ENCODE measurements at regions not wholly inside any gene's neighbourhood (a gene's known extent, or its start where the extent isn't known, plus 50 kb on each side); places are given as distances from the start of the nearest gene placed in this dataset.

DNA sequence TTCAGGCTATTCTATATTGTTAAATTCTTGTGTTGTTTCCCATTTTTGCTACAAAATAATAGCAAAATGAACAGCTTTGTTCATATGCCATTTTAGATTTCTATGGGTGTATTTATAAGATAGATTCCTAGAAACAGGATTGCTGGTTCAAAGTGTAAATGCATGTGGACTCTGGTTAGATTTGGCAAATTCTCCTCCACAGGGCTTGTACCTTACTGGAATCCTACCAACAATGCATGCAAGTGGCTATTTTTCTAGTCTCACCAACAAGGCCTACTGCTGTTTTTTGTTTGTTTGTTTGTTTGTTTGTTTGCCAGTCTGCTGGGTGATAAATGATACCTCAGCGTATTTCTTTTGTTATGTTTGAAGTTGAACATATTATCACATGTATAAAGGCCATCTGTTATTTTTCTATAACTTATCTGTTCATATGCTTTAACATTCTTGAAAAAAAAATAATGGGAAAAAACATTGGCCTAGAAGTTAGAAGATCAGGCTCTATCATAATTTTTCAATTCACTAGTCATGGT lies 87.1 kb upstream of the AHR start:
- Histone ChIP-seq H3K36me3 (ENCODE audit: control insufficient read depth in 1 of 2, insufficient read depth in 2 of 2, low read length in 2 of 2) (no peaks in the 10 kb centered on the region), H3K4me3 (replicated peaks in 1 of 2; ENCODE audit: low read depth in 1 of 2, low read length in 2 of 2) (no peak overlapping the region), H3K4me2 (ENCODE audit: low read length) (no peak overlapping the region), H3K9me2 (ENCODE audit: insufficient read depth) (no peaks in the 10 kb centered on the region), H3K79me2 (ENCODE audit: insufficient read depth, low read length) (no peaks in the 10 kb centered on the region), H2AFZ (ENCODE audit: low read depth, low read length, poor library complexity, severe bottlenecking) (no peak overlapping the region), H3K27me3 (ENCODE audit: insufficient read depth, low read length) (no peaks in the 10 kb centered on the region), H4K20me1 (ENCODE audit: insufficient read depth) (no peaks in the 10 kb centered on the region), H3K9ac (ENCODE audit: low read length) (no peak overlapping the region), H3K9me3 (ENCODE audit: control insufficient read depth in 1 of 2, insufficient read depth in 1 of 2, low read depth in 1 of 2, low read length in 2 of 2) (no peaks in the 10 kb centered on the region), H3K27ac (ENCODE audit: low read depth, low read length) (no peak overlapping the region), H3K4me1 (ENCODE audit: control insufficient read depth in 1 of 2, insufficient read depth in 2 of 2, low read length in 2 of 2) (peaks cover 0 to under 1% of the 10 kb centered on the region in 2 experiments; a peak in 1 of 4 replicates)
- ATAC-seq (no peak), DNase-seq (ENCODE audit: low read depth, low spot score) (no peak)
- CTCF ChIA-PET = no interaction called here
- RAD21 ChIA-PET (ENCODE audit: low non-redundant PET in 1 of 2, low total read pairs in 2 of 2, uncharacterized antibody in 2 of 2, unreplicated experiment in 2 of 2) = no interaction called here
- intact Hi-C loops (cut with micrococcal nuclease) = no loop called here
- no TSS peak for BruUV-seq (replicated peaks)
- TF ChIP-seq SRF (IDR thresholded peaks at IDR 0.05; ENCODE audit: low read depth) (no peak), EZH2 (IDR thresholded peaks at IDR 0.05) (no peak), SIN3A (IDR thresholded peaks at IDR 0.05; ENCODE audit: low read depth) (no peak), ELF1 (IDR thresholded peaks at IDR 0.05; ENCODE audit: borderline replicate concordance, low read depth) (no peak)
- TF ChIP-seq, protein P1, sequence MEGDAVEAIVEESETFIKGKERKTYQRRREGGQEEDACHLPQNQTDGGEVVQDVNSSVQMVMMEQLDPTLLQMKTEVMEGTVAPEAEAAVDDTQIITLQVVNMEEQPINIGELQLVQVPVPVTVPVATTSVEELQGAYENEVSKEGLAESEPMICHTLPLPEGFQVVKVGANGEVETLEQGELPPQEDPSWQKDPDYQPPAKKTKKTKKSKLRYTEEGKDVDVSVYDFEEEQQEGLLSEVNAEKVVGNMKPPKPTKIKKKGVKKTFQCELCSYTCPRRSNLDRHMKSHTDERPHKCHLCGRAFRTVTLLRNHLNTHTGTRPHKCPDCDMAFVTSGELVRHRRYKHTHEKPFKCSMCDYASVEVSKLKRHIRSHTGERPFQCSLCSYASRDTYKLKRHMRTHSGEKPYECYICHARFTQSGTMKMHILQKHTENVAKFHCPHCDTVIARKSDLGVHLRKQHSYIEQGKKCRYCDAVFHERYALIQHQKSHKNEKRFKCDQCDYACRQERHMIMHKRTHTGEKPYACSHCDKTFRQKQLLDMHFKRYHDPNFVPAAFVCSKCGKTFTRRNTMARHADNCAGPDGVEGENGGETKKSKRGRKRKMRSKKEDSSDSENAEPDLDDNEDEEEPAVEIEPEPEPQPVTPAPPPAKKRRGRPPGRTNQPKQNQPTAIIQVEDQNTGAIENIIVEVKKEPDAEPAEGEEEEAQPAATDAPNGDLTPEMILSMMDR (IDR thresholded peaks at IDR 0.05 in 2 of 3, conservative IDR thresholded peaks at IDR 0.05 in 1 of 3; ENCODE audit: borderline replicate concordance in 1 of 3, insufficient read depth in 1 of 3, low read depth in 2 of 3, low read length in 2 of 3) = no peak
- TF ChIP-seq, protein P2, sequence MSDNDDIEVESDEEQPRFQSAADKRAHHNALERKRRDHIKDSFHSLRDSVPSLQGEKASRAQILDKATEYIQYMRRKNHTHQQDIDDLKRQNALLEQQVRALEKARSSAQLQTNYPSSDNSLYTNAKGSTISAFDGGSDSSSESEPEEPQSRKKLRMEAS (IDR thresholded peaks at IDR 0.05) = no peak
- POLR2A ChIA-PET = no interaction called here

DNA sequence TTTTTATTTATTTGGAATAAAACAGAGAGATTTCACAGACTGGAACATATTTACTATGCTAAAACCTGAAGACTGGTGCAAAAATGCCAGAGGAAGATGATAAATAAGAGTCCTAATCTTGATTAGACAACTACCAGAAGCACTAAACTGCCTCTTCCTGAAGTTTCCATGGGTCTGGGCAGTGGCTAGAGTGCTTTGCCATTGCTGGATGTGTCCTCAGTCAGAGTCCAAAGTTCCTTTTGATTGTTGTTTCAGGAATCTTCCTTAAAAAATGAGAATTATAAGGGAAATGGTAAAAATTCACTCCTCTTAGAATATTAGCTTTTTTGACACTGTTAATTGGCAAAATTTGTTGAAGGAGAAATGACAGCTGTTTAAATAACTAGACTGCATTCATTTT lies 86.3 kb upstream of the AHR start:
- POLR2A ChIA-PET = no interaction called here
- TF ChIP-seq, protein P3, sequence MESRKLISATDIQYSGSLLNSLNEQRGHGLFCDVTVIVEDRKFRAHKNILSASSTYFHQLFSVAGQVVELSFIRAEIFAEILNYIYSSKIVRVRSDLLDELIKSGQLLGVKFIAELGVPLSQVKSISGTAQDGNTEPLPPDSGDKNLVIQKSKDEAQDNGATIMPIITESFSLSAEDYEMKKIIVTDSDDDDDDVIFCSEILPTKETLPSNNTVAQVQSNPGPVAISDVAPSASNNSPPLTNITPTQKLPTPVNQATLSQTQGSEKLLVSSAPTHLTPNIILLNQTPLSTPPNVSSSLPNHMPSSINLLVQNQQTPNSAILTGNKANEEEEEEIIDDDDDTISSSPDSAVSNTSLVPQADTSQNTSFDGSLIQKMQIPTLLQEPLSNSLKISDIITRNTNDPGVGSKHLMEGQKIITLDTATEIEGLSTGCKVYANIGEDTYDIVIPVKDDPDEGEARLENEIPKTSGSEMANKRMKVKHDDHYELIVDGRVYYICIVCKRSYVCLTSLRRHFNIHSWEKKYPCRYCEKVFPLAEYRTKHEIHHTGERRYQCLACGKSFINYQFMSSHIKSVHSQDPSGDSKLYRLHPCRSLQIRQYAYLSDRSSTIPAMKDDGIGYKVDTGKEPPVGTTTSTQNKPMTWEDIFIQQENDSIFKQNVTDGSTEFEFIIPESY (IDR thresholded peaks at IDR 0.05; ENCODE audit: extremely low read depth, insufficient replicate concordance, low read length) = no peak
- TF ChIP-seq CEBPB (IDR thresholded peaks at IDR 0.05; ENCODE audit: low read depth) = no peak
- TF ChIP-seq, protein P1 (IDR thresholded peaks at IDR 0.05 in 2 of 3, conservative IDR thresholded peaks at IDR 0.05 in 1 of 3; ENCODE audit: borderline replicate concordance in 1 of 3, insufficient read depth in 1 of 3, low read depth in 2 of 3, low read length in 2 of 3) = no peak
- no peak for TF ChIP-seq TCF7L2 (IDR thresholded peaks at IDR 0.05; ENCODE audit: borderline replicate concordance, extremely low read depth, insufficient read depth, insufficient read length)
- no peak for TF ChIP-seq SIN3A (IDR thresholded peaks at IDR 0.05; ENCODE audit: low read depth)
- no peak for TF ChIP-seq ELF1 (IDR thresholded peaks at IDR 0.05; ENCODE audit: borderline replicate concordance, low read depth)
- TF ChIP-seq JUND (IDR thresholded peaks at IDR 0.05) = no peak
- TF ChIP-seq SRF (IDR thresholded peaks at IDR 0.05; ENCODE audit: low read depth) = no peak
- TF ChIP-seq CBX3 (IDR thresholded peaks at IDR 0.05; ENCODE audit: low read depth) = no peak
- no peak for TF ChIP-seq EZH2phosphoT487 (IDR thresholded peaks at IDR 0.05; ENCODE audit: borderline replicate concordance)
- TF ChIP-seq, protein P2 (IDR thresholded peaks at IDR 0.05) = no peak

More for the DNA sequence above, 86.3 kb upstream of the AHR start:
- H3K79me2 ChIP-seq (ENCODE audit: insufficient read depth, low read length) = no peaks in the 10 kb centered on the region
- RAD21 ChIA-PET (ENCODE audit: low non-redundant PET in 1 of 2, low total read pairs in 2 of 2, uncharacterized antibody in 2 of 2, unreplicated experiment in 2 of 2) = no interaction called here
- intact Hi-C loops (cut with micrococcal nuclease) = no loop called here
- no peaks in the 10 kb centered on the region for H3K4me1 ChIP-seq (ENCODE audit: control insufficient read depth in 1 of 2, insufficient read depth in 2 of 2, low read length in 2 of 2)
- H3K27me3 ChIP-seq (ENCODE audit: insufficient read depth, low read length) = no peaks in the 10 kb centered on the region
- H2AFZ ChIP-seq (ENCODE audit: low read depth, low read length, poor library complexity, severe bottlenecking) = no peak overlapping the region
- no peaks in the 10 kb centered on the region for H3K9me3 ChIP-seq (ENCODE audit: control insufficient read depth in 1 of 2, insufficient read depth in 1 of 2, low read depth in 1 of 2, low read length in 2 of 2)
- DNase-seq (ENCODE audit: low read depth, low spot score) (no peak), ATAC-seq (no peak)
- no peaks in the 10 kb centered on the region for H4K20me1 ChIP-seq (ENCODE audit: insufficient read depth)
- no peak overlapping the region for H3K4me3 ChIP-seq (replicated peaks in 1 of 2; ENCODE audit: low read depth in 1 of 2, low read length in 2 of 2)
- BruUV-seq (replicated peaks) = no TSS peak
- CTCF ChIA-PET = no interaction called here
- no peaks in the 10 kb centered on the region for H3K9me2 ChIP-seq (ENCODE audit: insufficient read depth)
- no peak overlapping the region for H3K9ac ChIP-seq (ENCODE audit: low read length)
- H3K27ac ChIP-seq (ENCODE audit: low read depth, low read length) = no peak overlapping the region
- H3K36me3 ChIP-seq (ENCODE audit: control insufficient read depth in 1 of 2, insufficient read depth in 2 of 2, low read length in 2 of 2) = no peaks in the 10 kb centered on the region
- H3K4me2 ChIP-seq (ENCODE audit: low read length) = no peak overlapping the region

Measured in HCT116 (cell line).